H9 (cell line): ENCODE measurements at regions not wholly inside any gene's neighbourhood (a gene's known extent, or its start where the extent isn't known, plus 50 kb on each side); places are given as distances from the start of the nearest gene placed in this dataset.

Source experiments
- DNase-seq: peaks from one replicate; pipeline ENCODE4 v3.0.0-alpha.2; 2017
- H2AFZ ChIP-seq: one replicate; pipeline ENCODE4 v1.6.1; 2013; ENCODE audit warnings: mild to moderate bottlenecking, low read length, control low read depth, moderate library complexity
- H2AK5ac ChIP-seq: 2 replicates; pipeline ENCODE4 v1.6.1; 2013; ENCODE audit warnings: low read length, control low read depth, mixed read lengths; ENCODE audit not compliant: insufficient read length
- H2BK120ac ChIP-seq: one replicate; pipeline ENCODE4 v1.6.1; 2013; ENCODE audit warnings: low read depth, mild to moderate bottlenecking, low read length, control low read depth, inconsistent platforms; ENCODE audit not compliant: poor library complexity, severe bottlenecking
- H2BK12ac ChIP-seq: 2 replicates; pipeline ENCODE4 v1.6.1; 2013; ENCODE audit warnings: low read length, control low read depth, mixed read lengths, low read depth; ENCODE audit not compliant: insufficient read length
- H2BK15ac ChIP-seq: 2 replicates; pipeline ENCODE4 v1.6.1; 2013; ENCODE audit warnings: low read depth, low read length, control low read depth
- H2BK20ac ChIP-seq: one replicate; pipeline ENCODE4 v1.6.1; 2013; ENCODE audit warnings: low read depth, mild to moderate bottlenecking, low read length, control low read depth, inconsistent platforms; ENCODE audit not compliant: poor library complexity, severe bottlenecking
- H2BK5ac ChIP-seq: 2 replicates; pipeline ENCODE4 v1.6.1; 2013; ENCODE audit warnings: low read length, control low read depth, mixed read lengths; ENCODE audit not compliant: insufficient read length
- H3K14ac ChIP-seq: 2 replicates; pipeline ENCODE4 v1.6.1; 2013; ENCODE audit warnings: low read length, control low read depth; ENCODE audit not compliant: insufficient read depth
- H3K18ac ChIP-seq: 2 replicates; pipeline ENCODE4 v1.6.1; 2013; ENCODE audit warnings: low read depth, mild to moderate bottlenecking, mixed read lengths, low read length, control low read depth; ENCODE audit not compliant: insufficient read length
- H3K23ac ChIP-seq: 2 replicates; pipeline ENCODE4 v1.6.1; 2013; ENCODE audit warnings: low read length, control low read depth, mixed read lengths, low read depth; ENCODE audit not compliant: insufficient read length
- H3K23me2 ChIP-seq: 2 replicates; pipeline ENCODE4 v1.6.1; 2013; ENCODE audit warnings: low read depth, mild to moderate bottlenecking, mixed read lengths, low read length, control low read depth; ENCODE audit not compliant: insufficient read length, poor library complexity, severe bottlenecking
- H3K27ac ChIP-seq: 2 replicates; pipeline ENCODE4 v1.5.1; 2013; ENCODE audit warnings: low read length, control low read depth, mixed read lengths, low read depth; ENCODE audit not compliant: insufficient read length
- H3K27me3 ChIP-seq: 2 replicates; pipeline ENCODE4 v1.6.1; 2013; ENCODE audit warnings: low read length, control low read depth, inconsistent platforms; ENCODE audit not compliant: insufficient read depth
- H3K4ac ChIP-seq: 2 replicates; pipeline ENCODE4 v1.6.1; 2013; ENCODE audit warnings: low read depth, mild to moderate bottlenecking, control low read depth, inconsistent platforms, low read length, moderate library complexity
- H3K4me1 ChIP-seq: 2 replicates; pipeline ENCODE4 v1.6.1; 2013; ENCODE audit warnings: low read length, control low read depth, inconsistent platforms; ENCODE audit not compliant: insufficient read depth
- H3K4me2 ChIP-seq: 2 replicates; pipeline ENCODE4 v1.6.1; 2013; ENCODE audit warnings: low read length, control low read depth, mixed read lengths; ENCODE audit not compliant: insufficient read length, insufficient read depth
- H3K56ac ChIP-seq: 2 replicates; pipeline ENCODE4 v1.6.1; 2013; ENCODE audit warnings: low read depth, mild to moderate bottlenecking, mixed read lengths, low read length, control low read depth; ENCODE audit not compliant: insufficient read length
- H3K79me1 ChIP-seq: 2 replicates; pipeline ENCODE4 v1.6.1; 2013; ENCODE audit warnings: low read depth, mild to moderate bottlenecking, moderate library complexity, low read length, control low read depth, inconsistent platforms; ENCODE audit not compliant: insufficient read depth, poor library complexity, severe bottlenecking
- H3K79me2 ChIP-seq: 2 replicates; pipeline ENCODE4 v1.6.1; 2013; ENCODE audit warnings: low read length, control low read depth, inconsistent platforms; ENCODE audit not compliant: insufficient read depth
- H3K9ac ChIP-seq: 2 replicates; pipeline ENCODE4 v1.6.1; 2013; ENCODE audit warnings: low read length, control low read depth, mixed read lengths; ENCODE audit not compliant: insufficient read length; ENCODE audit errors: extremely low read depth
- H3K9me3 ChIP-seq: one replicate; pipeline ENCODE4 v1.6.1; 2013; ENCODE audit warnings: low read depth, low read length, inconsistent platforms; ENCODE audit not compliant: control insufficient read depth
- H3T11ph ChIP-seq: one replicate; pipeline ENCODE4 v1.6.1; 2013; ENCODE audit warnings: mild to moderate bottlenecking, low read length, control low read depth, inconsistent platforms
- H4K20me1 ChIP-seq: one replicate; pipeline ENCODE4 v1.6.1; 2013; ENCODE audit not compliant: control insufficient read depth, insufficient read length, insufficient read depth
- H4K5ac ChIP-seq: 2 replicates; pipeline ENCODE4 v1.6.1; 2013; ENCODE audit warnings: low read depth, mild to moderate bottlenecking, mixed read lengths, low read length, control low read depth; ENCODE audit not compliant: insufficient read length
- H4K8ac ChIP-seq: replicated peaks from 2 replicates; pipeline ENCODE4 v1.6.1; 2013; ENCODE audit warnings: low read length, control low read depth, mixed read lengths, low read depth; ENCODE audit not compliant: insufficient read length
- H4K91ac ChIP-seq: 2 replicates; pipeline ENCODE4 v1.6.1; 2013; ENCODE audit warnings: low read depth, mild to moderate bottlenecking, moderate library complexity, mixed read lengths, low read length, control low read depth; ENCODE audit not compliant: insufficient read length
- H3K27ac Mint-ChIP-seq, 3 experiments: 2 replicates in 2 of 3; 3 replicates in 1 of 3; pipeline ENCODE4 v1.8.0; 2020 to 2021; ENCODE audit warnings: mixed read lengths in 3 of 3, mild to moderate bottlenecking in 1 of 3, moderate library complexity in 1 of 3
- H3K27me3 Mint-ChIP-seq: 2 replicates; pipeline ENCODE4 v1.8.0; 2021; ENCODE audit warnings: low read depth, mild to moderate bottlenecking, moderate library complexity, mixed read lengths
- H3K36me3 Mint-ChIP-seq, 3 experiments: 2 replicates in 2 of 3; 3 replicates in 1 of 3; pipeline ENCODE4 v1.8.0; 2020 to 2021; ENCODE audit warnings: low read depth in 3 of 3, mixed read lengths in 3 of 3; ENCODE audit not compliant: insufficient read depth in 1 of 3
- H3K4me1 Mint-ChIP-seq, 2 experiments: 2 replicates each; pipeline ENCODE4 v1.8.0; 2020; ENCODE audit warnings: mixed read lengths in 2 of 2
- H3K4me3 Mint-ChIP-seq, 2 experiments: 2 replicates in 1 of 2; 3 replicates in 1 of 2; pipeline ENCODE4 v1.8.0; 2020 to 2021; ENCODE audit warnings: mild to moderate bottlenecking in 2 of 2, mixed read lengths in 2 of 2, moderate library complexity in 1 of 2
- H3K9me3 Mint-ChIP-seq, 2 experiments: 2 replicates in 1 of 2; 3 replicates in 1 of 2; pipeline ENCODE4 v1.8.0; 2020; ENCODE audit warnings: mild to moderate bottlenecking in 2 of 2, mixed read lengths in 2 of 2, moderate library complexity in 1 of 2
- CTCF ChIP-seq: fragments of 200-600 bp; sonication (generic); conservative IDR thresholded peaks from 3 replicates; pipeline ENCODE4 v1.8.0; 2021; ENCODE audit warnings: antibody characterized with exemption, mild to moderate bottlenecking
- WGBS: extraction: QIAGEN DNeasy Blood & Tissue Kit; methylation state at CpG from one replicate; pipeline ENCODE4 v1.1.7; 2013; ENCODE audit warnings: missing lambda C conversion rate, low lambda C conversion rate, mixed read lengths; ENCODE audit not compliant: insufficient read length; ENCODE audit errors: extremely low coverage; 5-methylcytosine and 5-hydroxymethylcytosine counted together

GRCh38 chr21:27154451-27155129 is 187.7 kb upstream of the ADAMTS5 start:
- H3K23me2 ChIP-seq = no peaks in the 10 kb centered on the region
- no peak overlapping the region for H2BK5ac ChIP-seq
- no peak overlapping the region for H4K5ac ChIP-seq
- no peaks in the 10 kb centered on the region for H3K4me1 Mint-ChIP-seq
- no peak overlapping the region for H3K56ac ChIP-seq
- no peak overlapping the region for H2BK15ac ChIP-seq
- no peak overlapping the region for H3K27ac ChIP-seq
- no peaks in the 10 kb centered on the region for H3K79me1 ChIP-seq
- H3K27ac Mint-ChIP-seq = no peak overlapping the region
- H3K23ac ChIP-seq = no peak overlapping the region
- H3K4me3 Mint-ChIP-seq = no peak overlapping the region
- no peaks in the 10 kb centered on the region for H3K4me1 ChIP-seq
- H3K9ac ChIP-seq = no peak overlapping the region
- H2BK12ac ChIP-seq = no peak overlapping the region
- no peak overlapping the region for H2AK5ac ChIP-seq
- no peak overlapping the region for H4K8ac ChIP-seq
- no peak overlapping the region for H2AFZ ChIP-seq
- H3K4ac ChIP-seq = no peak overlapping the region
- no peaks in the 10 kb centered on the region for H4K20me1 ChIP-seq
- H3K79me2 ChIP-seq = no peaks in the 10 kb centered on the region
- no peak overlapping the region for H2BK20ac ChIP-seq
- no peaks in the 10 kb centered on the region for H3K36me3 Mint-ChIP-seq
- no peak overlapping the region for H3K4me2 ChIP-seq
- no peak overlapping the region for H3K18ac ChIP-seq
- no peaks in the 10 kb centered on the region; a peak in 1 of 5 replicates for H3K9me3 Mint-ChIP-seq
- no peak overlapping the region for H2BK120ac ChIP-seq
- WGBS = no CpG with 5 or more reads among the region's 4 CpGs
- H3K9me3 ChIP-seq = no peaks in the 10 kb centered on the region
- no peak overlapping the region for H3K14ac ChIP-seq
- no peak overlapping the region for H3T11ph ChIP-seq
- H3K27me3 Mint-ChIP-seq = no peaks in the 10 kb centered on the region
- no peak overlapping the region for H4K91ac ChIP-seq
- TF ChIP-seq CTCF = no peak
- DNase-seq = no peak
- H3K27me3 ChIP-seq = no peaks in the 10 kb centered on the region
